ENCODE measurements at regions not wholly inside any gene's neighbourhood (a gene's known extent, or its start where the extent isn't known, plus 50 kb on each side); places are given as distances from the start of the nearest gene placed in this dataset.
"Not testable (repeated sequence)": the region's sequence is repeated elsewhere in the genome, so short reads cannot be mapped to it uniquely, and the experiment has no call there.

DNA sequence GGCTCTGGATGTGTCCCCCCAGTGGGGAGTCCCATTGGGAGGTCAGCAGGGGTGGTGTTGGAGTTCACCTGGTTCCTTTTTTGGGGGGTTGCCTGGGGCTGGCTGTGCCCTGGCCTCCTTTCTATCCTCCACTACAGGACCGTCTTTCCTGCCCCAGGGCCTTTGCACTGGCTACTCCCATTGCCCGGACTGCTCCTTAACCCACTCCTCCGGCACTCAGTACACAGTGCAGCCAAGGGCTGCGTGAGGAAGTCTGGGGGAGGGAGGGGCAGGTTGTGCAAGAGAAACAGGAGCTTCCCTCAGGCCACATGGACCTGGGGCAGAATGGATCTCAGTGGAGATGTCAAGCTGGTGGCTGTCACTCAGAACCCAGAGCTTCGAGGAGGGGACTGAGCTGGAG, 429.3 kb upstream of the SULF2 start:
- Histone ChIP-seq H3K27me3 (ENCODE audit: control insufficient read depth in 1 of 2, insufficient read depth in 2 of 2, low read length in 2 of 2) (peaks cover 0 to 8% of the 10 kb centered on the region in 2 donors), H3K27ac (ENCODE audit: low read depth, low read length) (no peak overlapping the region), H3K4me1 (ENCODE audit: control insufficient read depth in 1 of 2, insufficient read depth in 2 of 2, low read length in 2 of 2) (no peaks in the 10 kb centered on the region), H3K4me3 (ENCODE audit: low read depth in 1 of 2, low read length in 2 of 2) (no peak overlapping the region), H3K9ac (ENCODE audit: low read depth in 1 of 2, low read length in 2 of 2) (no peak overlapping the region), H3K36me3 (ENCODE audit: control insufficient read depth in 1 of 2, insufficient read depth in 2 of 2, low read length in 2 of 2) (no peaks in the 10 kb centered on the region), H3K9me3 (ENCODE audit: control insufficient read depth in 1 of 2, low read length in 2 of 2) (no peaks in the 10 kb centered on the region)

DNA sequence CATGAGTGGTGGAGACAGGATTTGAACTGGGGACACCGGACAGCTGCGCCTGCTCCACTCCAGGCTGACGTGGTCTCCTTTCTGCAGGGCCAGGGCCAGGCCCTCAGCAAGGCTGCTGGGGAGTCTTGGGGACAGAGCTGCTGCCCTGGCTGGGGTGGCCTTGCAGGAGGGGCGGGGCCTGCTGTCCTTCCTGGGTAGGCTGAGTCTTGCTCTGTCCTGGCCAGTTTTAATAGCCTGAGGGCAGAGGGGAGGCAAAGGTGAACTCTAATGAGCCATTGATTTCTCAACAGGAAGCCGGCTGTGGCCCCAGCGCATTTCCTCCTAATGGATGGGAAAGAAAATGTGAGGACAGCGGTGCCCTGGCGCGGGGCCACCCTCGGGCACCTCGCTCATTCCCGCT, 428.4 kb upstream of the SULF2 start:
- not testable (repeated sequence) for H3K36me3 ChIP-seq (ENCODE audit: control insufficient read depth in 1 of 2, insufficient read depth in 2 of 2, low read length in 2 of 2)

DNA sequence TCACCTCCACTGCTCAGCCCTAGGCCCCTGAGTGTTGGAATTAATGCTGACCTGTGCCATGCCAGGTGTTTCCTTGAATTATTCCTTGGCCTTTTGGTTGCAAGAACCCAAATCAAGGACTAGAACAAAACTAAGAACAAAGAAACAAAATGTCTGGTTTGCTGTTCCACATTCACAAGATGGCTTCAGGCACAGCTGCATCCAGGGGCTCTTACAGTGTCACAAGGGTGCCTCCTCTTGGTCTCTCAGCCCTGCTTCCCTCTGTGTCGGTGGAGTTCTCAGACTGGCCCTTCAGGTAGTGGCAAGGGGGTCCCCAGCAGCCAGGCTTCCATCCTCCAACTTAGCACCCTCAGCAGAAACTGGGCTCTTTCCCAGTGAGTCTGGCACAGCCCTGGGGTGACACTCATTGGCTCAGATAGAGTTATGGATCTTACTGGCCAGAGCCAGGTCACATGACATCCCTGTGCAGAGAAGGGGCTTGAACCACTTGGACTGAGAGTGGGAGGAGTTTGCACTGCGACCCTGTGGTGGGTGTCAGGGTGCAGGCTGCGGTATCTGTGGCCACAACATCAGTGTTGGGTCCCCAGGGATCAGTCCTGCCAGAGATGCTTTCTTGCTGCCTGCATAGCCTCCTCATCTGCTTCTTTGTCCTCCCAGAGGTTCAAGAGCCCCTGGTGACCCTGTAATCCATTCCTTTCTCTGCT, 427.7 kb upstream of the SULF2 start:
- Histone ChIP-seq H3K4me1 (ENCODE audit: control insufficient read depth in 1 of 2, insufficient read depth in 2 of 2, low read length in 2 of 2) (no peaks in the 10 kb centered on the region), H3K4me3 (ENCODE audit: low read depth in 1 of 2, low read length in 2 of 2) (no peak overlapping the region), H3K36me3 (ENCODE audit: control insufficient read depth in 1 of 2, insufficient read depth in 2 of 2, low read length in 2 of 2) (no peaks in the 10 kb centered on the region), H3K9me3 (ENCODE audit: control insufficient read depth in 1 of 2, low read length in 2 of 2) (no peaks in the 10 kb centered on the region), H3K27me3 (ENCODE audit: control insufficient read depth in 1 of 2, insufficient read depth in 2 of 2, low read length in 2 of 2) (peaks cover 0 to 8% of the 10 kb centered on the region in 2 donors), H3K27ac (ENCODE audit: low read depth, low read length) (no peak overlapping the region), H3K9ac (ENCODE audit: low read depth in 1 of 2, low read length in 2 of 2) (no peak overlapping the region)

More for the DNA sequence above, 428.4 kb upstream of the SULF2 start:
- not testable (repeated sequence) for H3K4me3 ChIP-seq (ENCODE audit: low read depth in 1 of 2, low read length in 2 of 2); H3K27me3 ChIP-seq (ENCODE audit: control insufficient read depth in 1 of 2, insufficient read depth in 2 of 2, low read length in 2 of 2); H3K4me1 ChIP-seq (ENCODE audit: control insufficient read depth in 1 of 2, insufficient read depth in 2 of 2, low read length in 2 of 2); H3K27ac ChIP-seq (ENCODE audit: low read depth, low read length); H3K9me3 ChIP-seq (ENCODE audit: control insufficient read depth in 1 of 2, low read length in 2 of 2); H3K9ac ChIP-seq (ENCODE audit: low read depth in 1 of 2, low read length in 2 of 2)

DNA sequence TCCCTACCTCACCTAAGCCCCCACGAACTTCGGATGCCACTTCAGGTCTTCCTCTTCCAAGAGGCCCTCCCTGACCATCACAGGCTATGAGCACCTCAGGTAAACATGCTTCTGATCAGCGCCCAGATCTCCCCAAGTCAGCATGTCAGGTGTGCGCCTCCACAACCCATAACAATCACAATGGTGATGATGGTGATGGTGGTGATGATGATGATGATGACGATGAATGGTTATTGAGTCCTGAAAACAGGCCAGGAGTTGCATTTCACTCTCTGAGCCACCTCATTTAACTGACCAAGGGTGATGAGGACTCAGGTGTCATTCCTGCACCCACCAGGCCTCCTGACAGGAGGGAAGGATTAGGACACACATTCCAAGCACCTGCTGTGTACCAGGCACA, 426.6 kb upstream of the SULF2 start:
- Histone ChIP-seq H3K27me3 (ENCODE audit: control insufficient read depth in 1 of 2, insufficient read depth in 2 of 2, low read length in 2 of 2) (peaks cover 0 to 8% of the 10 kb centered on the region in 2 donors), H3K36me3 (ENCODE audit: control insufficient read depth in 1 of 2, insufficient read depth in 2 of 2, low read length in 2 of 2) (no peaks in the 10 kb centered on the region), H3K4me1 (ENCODE audit: control insufficient read depth in 1 of 2, insufficient read depth in 2 of 2, low read length in 2 of 2) (no peaks in the 10 kb centered on the region), H3K9ac (ENCODE audit: low read depth in 1 of 2, low read length in 2 of 2) (no peak overlapping the region), H3K27ac (ENCODE audit: low read depth, low read length) (no peak overlapping the region), H3K9me3 (ENCODE audit: control insufficient read depth in 1 of 2, low read length in 2 of 2) (no peaks in the 10 kb centered on the region), H3K4me3 (ENCODE audit: low read depth in 1 of 2, low read length in 2 of 2) (no peak overlapping the region)

DNA sequence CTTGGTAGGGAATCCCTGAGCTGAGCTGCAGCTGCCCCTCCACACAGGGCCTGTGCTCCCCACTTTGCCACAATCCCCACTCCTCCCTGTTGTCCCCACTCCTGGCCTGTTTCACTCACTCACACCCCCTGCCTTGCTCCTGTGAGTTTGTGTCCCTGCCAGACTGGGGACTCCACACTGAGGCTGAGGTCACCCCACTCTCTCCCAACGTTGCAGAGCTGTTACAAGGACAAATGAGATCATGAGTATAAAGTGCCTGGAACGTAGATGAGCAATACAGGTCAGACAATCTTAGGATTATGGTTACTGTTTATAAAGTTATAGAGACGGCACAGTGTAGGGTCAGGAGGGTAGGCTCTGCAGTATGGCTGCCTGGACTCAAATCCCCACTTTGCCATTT, 426.0 kb upstream of the SULF2 start:
- H3K4me3 ChIP-seq (ENCODE audit: low read depth in 1 of 2, low read length in 2 of 2) = no peak overlapping the region
- no peaks in the 10 kb centered on the region for H3K36me3 ChIP-seq (ENCODE audit: control insufficient read depth in 1 of 2, insufficient read depth in 2 of 2, low read length in 2 of 2)
- no peak overlapping the region for H3K27ac ChIP-seq (ENCODE audit: low read depth, low read length)
- H3K9ac ChIP-seq (ENCODE audit: low read depth in 1 of 2, low read length in 2 of 2) = no peak overlapping the region
- H3K27me3 ChIP-seq (ENCODE audit: control insufficient read depth in 1 of 2, insufficient read depth in 2 of 2, low read length in 2 of 2) = peaks cover 0 to 8% of the 10 kb centered on the region in 2 donors
- H3K4me1 ChIP-seq (ENCODE audit: control insufficient read depth in 1 of 2, insufficient read depth in 2 of 2, low read length in 2 of 2) = no peaks in the 10 kb centered on the region
- no peaks in the 10 kb centered on the region for H3K9me3 ChIP-seq (ENCODE audit: control insufficient read depth in 1 of 2, low read length in 2 of 2)

DNA sequence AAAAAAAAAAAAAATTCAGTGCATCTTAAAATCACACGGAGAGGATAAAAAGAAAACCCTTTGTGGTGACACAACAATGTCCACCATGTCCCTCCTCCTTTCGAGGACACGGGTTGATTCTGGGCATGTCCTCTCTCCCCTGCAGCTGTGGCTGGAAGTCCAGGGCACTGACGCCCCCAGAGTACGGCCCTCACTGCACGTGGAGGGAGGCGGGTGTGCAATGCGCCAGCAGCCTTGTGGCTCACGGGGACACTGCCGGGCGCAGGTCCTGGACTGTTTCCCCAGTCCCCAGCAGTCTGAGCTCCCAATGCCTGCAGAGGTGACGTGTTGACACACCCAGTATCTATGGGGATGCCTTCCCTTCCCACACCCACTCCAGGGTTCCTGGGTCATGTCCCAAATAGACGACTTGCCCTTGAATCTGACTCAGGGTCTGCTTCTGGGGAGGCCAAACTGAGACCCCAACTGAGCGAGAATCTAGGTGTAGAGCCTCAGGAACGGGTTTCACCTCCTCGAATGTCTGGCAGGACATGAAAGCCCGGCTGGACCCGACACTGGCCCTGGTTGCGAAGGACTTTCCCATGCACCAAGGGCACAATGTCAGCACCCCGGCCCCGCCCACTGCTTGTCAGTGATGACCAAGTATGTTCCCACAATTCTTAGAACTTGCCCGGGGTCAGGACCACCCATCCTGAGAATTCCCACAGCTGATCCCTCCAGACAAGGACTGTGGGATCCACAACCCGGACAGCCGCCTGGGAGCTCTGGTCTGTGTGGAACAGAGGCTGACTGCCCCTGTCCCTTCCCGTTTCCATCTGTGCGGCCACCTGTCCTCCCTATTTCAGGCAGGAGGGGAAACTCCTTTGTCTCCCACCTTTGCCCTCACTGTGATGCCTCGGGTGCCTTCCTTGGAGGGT, 425.1 kb upstream of the SULF2 start:
- H3K9ac ChIP-seq (ENCODE audit: low read depth in 1 of 2, low read length in 2 of 2) = no peak overlapping the region

DNA sequence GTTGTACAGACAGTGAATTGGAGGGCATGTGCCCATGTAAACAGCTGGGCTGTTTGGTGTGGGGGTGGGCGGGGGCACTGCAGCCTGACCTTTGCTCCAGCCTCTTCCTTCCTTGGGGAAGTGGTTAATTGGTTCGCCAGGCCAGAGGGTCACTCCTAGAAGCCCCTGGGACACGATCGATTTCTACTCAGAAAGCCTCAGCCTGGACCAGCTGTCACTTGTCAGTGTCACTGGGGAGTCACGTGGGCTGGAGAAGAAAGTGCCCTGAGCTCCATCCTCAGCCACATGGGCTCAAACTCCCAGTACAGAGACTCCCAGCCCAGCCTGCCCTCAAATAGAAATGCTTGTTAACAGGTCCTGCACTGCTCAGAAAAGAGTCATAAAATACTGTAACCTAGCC, 423.8 kb upstream of the SULF2 start:
- H3K4me1 ChIP-seq (ENCODE audit: control insufficient read depth in 1 of 2, insufficient read depth in 2 of 2, low read length in 2 of 2) = no peaks in the 10 kb centered on the region
- no peak overlapping the region for H3K9ac ChIP-seq (ENCODE audit: low read depth in 1 of 2, low read length in 2 of 2)
- no peaks in the 10 kb centered on the region for H3K36me3 ChIP-seq (ENCODE audit: control insufficient read depth in 1 of 2, insufficient read depth in 2 of 2, low read length in 2 of 2)
- H3K9me3 ChIP-seq (ENCODE audit: control insufficient read depth in 1 of 2, low read length in 2 of 2) = no peaks in the 10 kb centered on the region
- no peak overlapping the region for H3K4me3 ChIP-seq (ENCODE audit: low read depth in 1 of 2, low read length in 2 of 2)
- no peak overlapping the region for H3K27ac ChIP-seq (ENCODE audit: low read depth, low read length)
- peaks cover 0 to 8% of the 10 kb centered on the region in 2 donors for H3K27me3 ChIP-seq (ENCODE audit: control insufficient read depth in 1 of 2, insufficient read depth in 2 of 2, low read length in 2 of 2)

More for the DNA sequence above, 425.1 kb upstream of the SULF2 start:
- H3K4me1 ChIP-seq (ENCODE audit: control insufficient read depth in 1 of 2, insufficient read depth in 2 of 2, low read length in 2 of 2) = no peaks in the 10 kb centered on the region
- peaks cover 0 to 8% of the 10 kb centered on the region in 2 donors for H3K27me3 ChIP-seq (ENCODE audit: control insufficient read depth in 1 of 2, insufficient read depth in 2 of 2, low read length in 2 of 2)
- H3K4me3 ChIP-seq (ENCODE audit: low read depth in 1 of 2, low read length in 2 of 2) = no peak overlapping the region
- no peaks in the 10 kb centered on the region for H3K9me3 ChIP-seq (ENCODE audit: control insufficient read depth in 1 of 2, low read length in 2 of 2)
- H3K36me3 ChIP-seq (ENCODE audit: control insufficient read depth in 1 of 2, insufficient read depth in 2 of 2, low read length in 2 of 2) = no peaks in the 10 kb centered on the region
- H3K27ac ChIP-seq (ENCODE audit: low read depth, low read length) = no peak overlapping the region

DNA sequence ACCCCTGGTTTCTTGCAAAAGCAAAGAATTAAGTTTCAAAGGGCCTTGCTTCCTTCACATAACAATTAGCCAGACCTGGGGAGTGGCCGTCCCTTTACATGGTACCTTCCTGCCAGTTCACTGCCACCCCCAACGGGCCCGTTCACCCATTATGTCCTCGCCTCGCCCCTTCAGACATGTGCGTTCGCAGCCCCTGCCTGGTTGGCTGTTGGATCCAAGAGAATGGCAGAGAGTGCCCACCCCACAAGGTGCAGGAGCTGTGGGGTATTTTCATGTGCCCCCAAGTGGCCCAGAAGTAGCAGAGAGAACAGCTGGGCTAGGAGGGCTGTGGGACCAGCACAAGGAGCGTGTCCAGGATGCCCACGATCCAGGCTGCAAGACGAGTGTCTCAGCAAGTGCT, 422.9 kb upstream of the SULF2 start:
- H3K9me3 ChIP-seq (ENCODE audit: control insufficient read depth in 1 of 2, low read length in 2 of 2) = no peaks in the 10 kb centered on the region
- no peak overlapping the region for H3K9ac ChIP-seq (ENCODE audit: low read depth in 1 of 2, low read length in 2 of 2)
- H3K4me1 ChIP-seq (ENCODE audit: control insufficient read depth in 1 of 2, insufficient read depth in 2 of 2, low read length in 2 of 2) = no peaks in the 10 kb centered on the region
- no peaks in the 10 kb centered on the region for H3K36me3 ChIP-seq (ENCODE audit: control insufficient read depth in 1 of 2, insufficient read depth in 2 of 2, low read length in 2 of 2)
- no peak overlapping the region for H3K27ac ChIP-seq (ENCODE audit: low read depth, low read length)
- H3K4me3 ChIP-seq (ENCODE audit: low read depth in 1 of 2, low read length in 2 of 2) = no peak overlapping the region
- H3K27me3 ChIP-seq (ENCODE audit: control insufficient read depth in 1 of 2, insufficient read depth in 2 of 2, low read length in 2 of 2) = peaks cover 0 to 8% of the 10 kb centered on the region in 2 donors

DNA sequence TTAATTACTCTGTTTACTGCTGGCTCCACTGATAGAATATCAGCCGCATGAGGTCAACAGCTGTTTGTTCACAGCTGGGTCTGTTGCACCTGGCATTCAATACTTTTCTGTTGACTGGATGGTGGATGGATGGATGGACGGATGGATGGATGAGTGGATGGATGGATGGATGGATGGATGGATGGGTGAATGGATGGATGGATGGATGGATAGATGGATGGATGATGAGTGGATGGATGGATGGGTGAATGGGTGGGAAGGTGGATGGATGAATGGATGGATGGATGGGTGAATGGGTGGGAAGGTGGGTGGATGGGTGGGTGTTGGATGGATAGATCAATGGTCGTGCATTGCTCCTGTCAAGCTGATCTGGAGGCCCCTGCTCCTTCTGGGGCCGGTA, 422.2 kb upstream of the SULF2 start:
- H3K27ac ChIP-seq (ENCODE audit: low read depth, low read length) = no peak overlapping the region
- no peaks in the 10 kb centered on the region for H3K9me3 ChIP-seq (ENCODE audit: control insufficient read depth in 1 of 2, low read length in 2 of 2)
- no peaks in the 10 kb centered on the region for H3K4me1 ChIP-seq (ENCODE audit: control insufficient read depth in 1 of 2, insufficient read depth in 2 of 2, low read length in 2 of 2)
- H3K9ac ChIP-seq (ENCODE audit: low read depth in 1 of 2, low read length in 2 of 2) = no peak overlapping the region
- H3K36me3 ChIP-seq (ENCODE audit: control insufficient read depth in 1 of 2, insufficient read depth in 2 of 2, low read length in 2 of 2) = no peaks in the 10 kb centered on the region
- peaks cover 0 to 8% of the 10 kb centered on the region in 2 donors for H3K27me3 ChIP-seq (ENCODE audit: control insufficient read depth in 1 of 2, insufficient read depth in 2 of 2, low read length in 2 of 2)
- H3K4me3 ChIP-seq (ENCODE audit: low read depth in 1 of 2, low read length in 2 of 2) = no peak overlapping the region

DNA sequence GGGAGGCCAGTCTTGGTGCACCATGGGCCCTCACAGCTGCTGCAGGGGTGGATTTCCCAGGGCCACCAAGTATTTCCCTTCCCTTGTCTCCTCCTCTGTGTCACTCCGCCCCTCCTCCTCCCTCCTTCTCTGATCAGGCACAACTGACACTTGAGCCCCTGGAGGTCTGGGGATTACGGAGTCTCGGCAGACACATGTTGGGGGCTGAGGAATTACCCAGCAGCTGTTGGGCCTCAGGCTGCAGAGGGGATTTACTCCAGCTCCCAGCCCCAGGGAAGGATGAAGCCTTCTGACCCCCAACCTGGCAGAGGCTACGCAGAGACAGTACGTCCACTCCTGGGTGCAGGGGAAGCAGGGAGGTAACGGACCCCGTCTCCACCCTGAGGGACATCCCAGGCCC, 420.5 kb upstream of the SULF2 start:
- Histone ChIP-seq H3K9me3 (ENCODE audit: control insufficient read depth in 1 of 2, low read length in 2 of 2) (no peaks in the 10 kb centered on the region), H3K4me3 (ENCODE audit: low read depth in 1 of 2, low read length in 2 of 2) (no peak overlapping the region), H3K4me1 (ENCODE audit: control insufficient read depth in 1 of 2, insufficient read depth in 2 of 2, low read length in 2 of 2) (no peaks in the 10 kb centered on the region), H3K27me3 (ENCODE audit: control insufficient read depth in 1 of 2, insufficient read depth in 2 of 2, low read length in 2 of 2) (peaks cover 0 to 3% of the 10 kb centered on the region in 2 donors), H3K36me3 (ENCODE audit: control insufficient read depth in 1 of 2, insufficient read depth in 2 of 2, low read length in 2 of 2) (no peaks in the 10 kb centered on the region), H3K9ac (ENCODE audit: low read depth in 1 of 2, low read length in 2 of 2) (no peak overlapping the region), H3K27ac (ENCODE audit: low read depth, low read length) (no peak overlapping the region)
